ENCODE measurements at regions not wholly inside any gene's neighbourhood (a gene's known extent, or its start where the extent isn't known, plus 50 kb on each side); places are given as distances from the start of the nearest gene placed in this dataset.

GRCh38 chr2:9692456-9693195 is 61.8 kb upstream of the YWHAQ start:
- intact Hi-C loops (cut with DNase I, micrococcal nuclease), result no loop called here
- peak in 1 of 3 donors; percentile 20 for DNase-seq
- Histone ChIP-seq H3K9me3 (no peaks in the 10 kb centered on the region), H3K4me1 (ENCODE audit: low read depth) (no peaks in the 10 kb centered on the region), H3K36me3 (ENCODE audit: low read depth) (no peaks in the 10 kb centered on the region), H3K4me3 (no peak overlapping the region)
- ATAC-seq, result peak; percentile 59
- no peak for TF ChIP-seq CTCF (IDR thresholded peaks at IDR 0.05)

- no peaks in the 10 kb centered on the region for H3K4me1 ChIP-seq (ENCODE audit: low read depth)
- peak; percentile 37 for ATAC-seq
- H3K36me3 ChIP-seq (ENCODE audit: low read depth), result no peaks in the 10 kb centered on the region
- TF ChIP-seq CTCF (IDR thresholded peaks at IDR 0.05), result no peak
- intact Hi-C loops (cut with DNase I, micrococcal nuclease), result no loop called here
- DNase-seq, result no peak
- H3K9me3 ChIP-seq, result no peaks in the 10 kb centered on the region
- no peak overlapping the region for H3K4me3 ChIP-seq
These were observed 62.3 kb upstream of the YWHAQ start for GRCh38 chr2:9693196-9693491.

DNA sequence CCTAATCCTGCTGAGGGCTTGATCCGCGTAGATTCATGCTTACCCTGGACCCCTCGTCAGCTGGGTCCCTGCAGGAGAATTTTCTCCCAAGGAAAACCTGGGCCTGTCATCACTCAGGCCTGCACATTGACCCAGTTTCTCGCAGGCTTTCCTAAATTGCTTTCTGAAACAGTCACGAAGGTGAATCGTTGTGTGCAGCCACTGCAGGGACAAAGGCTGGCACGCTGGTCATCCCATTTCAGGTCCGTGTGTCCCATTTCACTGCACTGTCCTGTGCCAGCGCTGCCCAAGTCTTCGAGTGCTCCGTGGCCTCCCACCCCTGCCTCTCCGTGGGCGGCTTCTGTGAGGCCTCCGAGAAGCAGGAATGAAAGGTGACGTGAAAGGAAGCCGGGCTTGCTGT is 62.8 kb upstream of the YWHAQ start:
- DNase-seq, result no peak
- H3K4me1 ChIP-seq (ENCODE audit: low read depth), result no peaks in the 10 kb centered on the region
- ATAC-seq, result no peak
- H3K9me3 ChIP-seq, result no peaks in the 10 kb centered on the region
- H3K36me3 ChIP-seq (ENCODE audit: low read depth), result no peaks in the 10 kb centered on the region
- H3K4me3 ChIP-seq, result no peak overlapping the region
- intact Hi-C loops (cut with DNase I, micrococcal nuclease), result no loop called here
- TF ChIP-seq CTCF (IDR thresholded peaks at IDR 0.05), result no peak

GRCh38 chr2:9694661-9695234 is 64.0 kb upstream of the YWHAQ start:
- TF ChIP-seq CTCF (IDR thresholded peaks at IDR 0.05), result no peak
- no peaks in the 10 kb centered on the region for H3K36me3 ChIP-seq (ENCODE audit: low read depth)
- no peak for ATAC-seq
- no peaks in the 10 kb centered on the region for H3K4me1 ChIP-seq (ENCODE audit: low read depth)
- no peaks in the 10 kb centered on the region for H3K9me3 ChIP-seq
- no peak for DNase-seq
- H3K4me3 ChIP-seq, result no peak overlapping the region
- intact Hi-C loops (cut with DNase I, micrococcal nuclease), result no loop called here

DNA sequence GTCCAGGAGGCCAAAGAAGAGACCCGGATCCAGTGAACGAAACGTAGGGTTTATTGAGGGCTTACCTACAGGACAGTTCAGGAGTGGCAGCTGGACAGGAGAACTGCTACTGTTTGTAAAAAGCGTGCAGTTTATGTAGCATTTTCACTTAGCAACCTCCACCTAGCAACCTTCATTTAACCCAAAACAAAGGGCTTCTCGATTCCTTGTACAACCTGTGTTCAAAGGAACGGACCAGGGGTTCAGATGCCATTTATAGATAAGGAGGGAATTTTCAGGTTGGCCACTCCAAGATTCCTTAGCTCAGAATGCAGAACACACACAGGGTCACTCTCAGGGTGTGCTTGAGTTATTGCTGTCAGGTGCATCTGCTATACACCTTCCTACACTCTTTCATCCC is 65.1 kb upstream of the YWHAQ start:
- H3K36me3 ChIP-seq (ENCODE audit: low read depth), result no peaks in the 10 kb centered on the region
- no peak overlapping the region for H3K4me3 ChIP-seq
- H3K9me3 ChIP-seq, result no peaks in the 10 kb centered on the region
- no peak for TF ChIP-seq CTCF (IDR thresholded peaks at IDR 0.05)
- intact Hi-C loops (cut with DNase I, micrococcal nuclease), result no loop called here
- ATAC-seq (peak; percentile 33), DNase-seq (no peak)
- no peaks in the 10 kb centered on the region for H3K4me1 ChIP-seq (ENCODE audit: low read depth)

Measured in mucosa of descending colon (tissue), 3 donors.